22Rv1 (cell line): ENCODE measurements at regions not wholly inside any gene's neighbourhood (a gene's known extent, or its start where the extent isn't known, plus 50 kb on each side); places are given as distances from the start of the nearest gene placed in this dataset.

ENCODE experiments used
- ZFX ChIP-seq: fragments of 450-650 bp; IDR thresholded peaks from 2 replicates; pipeline ENCODE4 v1.6.1; 2017; ENCODE audit warnings: antibody characterized with exemption, borderline replicate concordance
- TF ChIP-seq, protein P1 (sequence below): fragments of 450-650 bp; IDR thresholded peaks from 2 replicates; pipeline ENCODE4 v1.5.1; 2017; ENCODE audit warnings: mild to moderate bottlenecking

DNA sequence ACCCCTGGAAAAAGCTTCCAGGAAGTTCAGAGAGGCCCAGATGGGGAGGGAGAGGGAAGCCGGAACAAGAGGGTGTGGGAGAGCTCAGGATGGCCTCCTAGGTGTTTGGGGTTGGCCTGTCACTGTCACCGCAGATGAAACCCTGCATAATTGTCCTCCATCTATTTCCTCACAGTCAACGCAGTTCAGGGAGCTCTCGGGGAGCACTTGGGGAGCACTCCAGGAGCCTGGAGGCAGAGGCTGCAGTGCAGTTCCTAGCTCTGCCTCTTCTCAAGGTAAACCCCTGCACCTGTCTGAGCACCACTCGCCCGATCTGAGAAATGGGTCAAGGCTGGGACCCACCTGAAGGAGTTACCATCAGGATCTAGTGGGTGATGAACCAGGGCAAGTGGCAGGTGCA lies 194.6 kb upstream of the LHX5 start:
- TF ChIP-seq, protein P1, sequence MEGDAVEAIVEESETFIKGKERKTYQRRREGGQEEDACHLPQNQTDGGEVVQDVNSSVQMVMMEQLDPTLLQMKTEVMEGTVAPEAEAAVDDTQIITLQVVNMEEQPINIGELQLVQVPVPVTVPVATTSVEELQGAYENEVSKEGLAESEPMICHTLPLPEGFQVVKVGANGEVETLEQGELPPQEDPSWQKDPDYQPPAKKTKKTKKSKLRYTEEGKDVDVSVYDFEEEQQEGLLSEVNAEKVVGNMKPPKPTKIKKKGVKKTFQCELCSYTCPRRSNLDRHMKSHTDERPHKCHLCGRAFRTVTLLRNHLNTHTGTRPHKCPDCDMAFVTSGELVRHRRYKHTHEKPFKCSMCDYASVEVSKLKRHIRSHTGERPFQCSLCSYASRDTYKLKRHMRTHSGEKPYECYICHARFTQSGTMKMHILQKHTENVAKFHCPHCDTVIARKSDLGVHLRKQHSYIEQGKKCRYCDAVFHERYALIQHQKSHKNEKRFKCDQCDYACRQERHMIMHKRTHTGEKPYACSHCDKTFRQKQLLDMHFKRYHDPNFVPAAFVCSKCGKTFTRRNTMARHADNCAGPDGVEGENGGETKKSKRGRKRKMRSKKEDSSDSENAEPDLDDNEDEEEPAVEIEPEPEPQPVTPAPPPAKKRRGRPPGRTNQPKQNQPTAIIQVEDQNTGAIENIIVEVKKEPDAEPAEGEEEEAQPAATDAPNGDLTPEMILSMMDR, result no peak
- TF ChIP-seq ZFX, result no peak
